DMS79 treated with DMSO at 0.1 percent for 48 hours (cell line): ENCODE measurements at regions not wholly inside any gene's neighbourhood (a gene's known extent, or its start where the extent isn't known, plus 50 kb on each side); places are given as distances from the start of the nearest gene placed in this dataset.

Source experiments
- DNase-seq: peaks from one replicate; lab custom pipeline; 2025; lab: John Stamatoyannopoulos, UW

- DNase-seq, result no peak
Measured at GRCh38 chr16:48438414-48438813, 53.2 kb upstream of the SIAH1 start.

GRCh38 chr16:48435906-48436305 is 50.7 kb upstream of the SIAH1 start:
- peak; percentile 1 for DNase-seq

GRCh38 chr16:48435318-48435680 is 50.1 kb upstream of the SIAH1 start:
- no peak for DNase-seq
